Keratinocyte (primary cell): ENCODE measurements at regions not wholly inside any gene's neighbourhood (a gene's known extent, or its start where the extent isn't known, plus 50 kb on each side); places are given as distances from the start of the nearest gene placed in this dataset.

Experiments
- CTCF ChIP-seq, 3 experiments: IDR thresholded peaks in 1 of 3; conservative IDR thresholded peaks in 1 of 3; optimal IDR thresholded peaks in 1 of 3; 2 replicates in 2 of 3; 3 replicates in 1 of 3; pipeline versions ENCODE3 to v1.5.1; 2011; ENCODE audit warnings: low read length in 3 of 3, mild to moderate bottlenecking in 3 of 3, moderate library complexity in 2 of 3, control low read depth in 1 of 3, inconsistent platforms in 1 of 3; ENCODE audit not compliant: insufficient read depth in 2 of 3; ENCODE audit errors: extremely low read depth in 1 of 3
- EZH2 ChIP-seq: IDR thresholded peaks from one replicate; pipeline ENCODE4 v1.6.1; 2012; ENCODE audit warnings: inconsistent platforms, mild to moderate bottlenecking, low read length, moderate library complexity

GRCh38 chr1:25024615-25025350 is 94.7 kb upstream of the RUNX3 start:
- TF ChIP-seq CTCF (optimal IDR thresholded peaks at IDR 0.05 in 1 of 3, IDR thresholded peaks at IDR 0.05 in 1 of 3, conservative IDR thresholded peaks at IDR 0.05 in 1 of 3; ENCODE audit: extremely low read depth in 1 of 3, insufficient read depth in 2 of 3, low read length in 3 of 3) = no peak
- no peak for TF ChIP-seq EZH2
